ENCODE measurements at regions not wholly inside any gene's neighbourhood (a gene's known extent, or its start where the extent isn't known, plus 50 kb on each side); places are given as distances from the start of the nearest gene placed in this dataset.

DNA sequence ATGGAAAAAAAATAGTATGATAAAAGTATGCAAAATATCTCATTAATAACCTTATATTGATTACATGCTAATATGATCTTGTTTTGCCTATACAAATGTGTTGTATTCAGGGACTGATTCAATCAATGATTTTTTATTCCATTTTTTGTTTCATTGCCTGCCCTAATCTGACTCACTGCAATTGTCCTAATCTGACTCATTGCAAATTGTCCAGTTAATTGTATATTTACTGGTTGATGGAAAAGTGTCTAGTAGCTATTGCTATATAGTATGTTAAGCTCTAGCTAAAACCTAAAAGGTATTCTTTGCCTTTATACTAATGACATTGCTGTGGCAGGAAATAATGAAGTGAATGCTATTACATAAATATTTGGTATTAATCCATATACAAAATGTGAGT lies 728.9 kb upstream of the ZP4 start:
- TF ChIP-seq, protein P1, sequence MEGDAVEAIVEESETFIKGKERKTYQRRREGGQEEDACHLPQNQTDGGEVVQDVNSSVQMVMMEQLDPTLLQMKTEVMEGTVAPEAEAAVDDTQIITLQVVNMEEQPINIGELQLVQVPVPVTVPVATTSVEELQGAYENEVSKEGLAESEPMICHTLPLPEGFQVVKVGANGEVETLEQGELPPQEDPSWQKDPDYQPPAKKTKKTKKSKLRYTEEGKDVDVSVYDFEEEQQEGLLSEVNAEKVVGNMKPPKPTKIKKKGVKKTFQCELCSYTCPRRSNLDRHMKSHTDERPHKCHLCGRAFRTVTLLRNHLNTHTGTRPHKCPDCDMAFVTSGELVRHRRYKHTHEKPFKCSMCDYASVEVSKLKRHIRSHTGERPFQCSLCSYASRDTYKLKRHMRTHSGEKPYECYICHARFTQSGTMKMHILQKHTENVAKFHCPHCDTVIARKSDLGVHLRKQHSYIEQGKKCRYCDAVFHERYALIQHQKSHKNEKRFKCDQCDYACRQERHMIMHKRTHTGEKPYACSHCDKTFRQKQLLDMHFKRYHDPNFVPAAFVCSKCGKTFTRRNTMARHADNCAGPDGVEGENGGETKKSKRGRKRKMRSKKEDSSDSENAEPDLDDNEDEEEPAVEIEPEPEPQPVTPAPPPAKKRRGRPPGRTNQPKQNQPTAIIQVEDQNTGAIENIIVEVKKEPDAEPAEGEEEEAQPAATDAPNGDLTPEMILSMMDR (conservative IDR thresholded peaks at IDR 0.05): no peak
- no peak for TF ChIP-seq ZFX (IDR thresholded peaks at IDR 0.05)
